ENCODE measurements at regions not wholly inside any gene's neighbourhood (a gene's known extent, or its start where the extent isn't known, plus 50 kb on each side); places are given as distances from the start of the nearest gene placed in this dataset.

DNA sequence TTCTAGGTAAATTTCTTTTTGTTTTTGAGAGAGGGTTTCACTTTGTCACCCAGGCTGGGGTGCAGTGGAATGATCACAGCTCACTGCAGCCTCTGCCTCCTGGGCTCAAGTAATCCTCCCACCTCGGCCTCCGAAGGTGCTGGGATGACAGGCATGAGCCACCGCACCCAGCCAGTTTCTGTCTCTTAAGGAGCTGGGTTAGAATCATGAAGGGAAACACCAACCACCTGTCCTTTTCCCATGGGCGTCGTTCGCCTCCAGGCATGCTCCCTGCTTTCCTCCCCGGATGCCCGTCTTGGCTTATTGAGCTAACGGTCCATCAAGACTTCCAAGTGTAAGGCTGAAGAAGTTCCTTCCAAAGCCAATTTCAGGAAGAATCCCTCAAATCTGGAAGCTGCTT lies 85.9 kb downstream of the SOX1 start:
- Histone ChIP-seq H4K20me1 (replicated peaks in 1 of 2; ENCODE audit: control insufficient read depth in 1 of 2, insufficient read depth in 2 of 2, low read length in 2 of 2) (no peaks in the 10 kb centered on the region), H3K4me3 (ENCODE audit: extremely low read depth in 1 of 4, insufficient read depth in 2 of 4, low read depth in 3 of 4, low read length in 4 of 4) (no peak overlapping the region), H3K4ac (replicated peaks; ENCODE audit: insufficient read length, low read depth, low read length) (no peak overlapping the region), H3K4me1 (replicated peaks in 1 of 4; ENCODE audit: control insufficient read depth in 3 of 4, insufficient read depth in 4 of 4, low read length in 3 of 4) (peaks cover 0 to 2% (median 0%) of the 10 kb centered on the region in 4 experiments; a peak in 1 of 7 replicates), H3K79me1 (ENCODE audit: low read depth, low read length) (no peaks in the 10 kb centered on the region), H2BK12ac (ENCODE audit: low read depth, low read length) (no peak overlapping the region), H3K23me2 (ENCODE audit: low read depth, low read length) (no peaks in the 10 kb centered on the region; the same call in 1 of the 2 replicates), H3K9me3 (ENCODE audit: insufficient read depth in 2 of 2, low read depth in 1 of 2, low read length in 1 of 2) (no peaks in the 10 kb centered on the region; a peak in 1 of 4 replicates), H3K56ac (replicated peaks; ENCODE audit: insufficient read length, low read depth, low read length) (no peak overlapping the region), H3K9ac (replicated peaks in 1 of 4; ENCODE audit: extremely low read depth in 1 of 4, low read depth in 3 of 4, low read length in 3 of 4) (no peak overlapping the region), H2BK20ac (ENCODE audit: low read length) (no peak overlapping the region), H2AFZ (ENCODE audit: low read length) (no peak overlapping the region), H3K27me3 (replicated peaks in 1 of 4; ENCODE audit: control insufficient read depth in 3 of 4, extremely low read depth in 1 of 4, insufficient read depth in 3 of 4, low read length in 3 of 4) (no peaks in the 10 kb centered on the region; a peak in 1 of 7 replicates), H3K4me2 (ENCODE audit: insufficient read depth in 1 of 2, low read depth in 2 of 2, low read length in 2 of 2) (no peak overlapping the region), H3K36me3 (ENCODE audit: control insufficient read depth in 2 of 4, insufficient read depth in 4 of 4, low read length in 3 of 4) (no peaks in the 10 kb centered on the region), H2AK5ac (ENCODE audit: low read depth, low read length) (no peak overlapping the region), H4K91ac (replicated peaks; ENCODE audit: insufficient read length, low read length) (no peak overlapping the region), H2BK15ac (ENCODE audit: low read length) (peak overlapping the region; percentile 29; the same call in 1 of the 2 replicates), H3K79me2 (ENCODE audit: control insufficient read depth in 1 of 2, insufficient read depth in 2 of 2, low read length in 2 of 2) (no peaks in the 10 kb centered on the region), H3K18ac (ENCODE audit: extremely low read depth, low read length) (no peak overlapping the region), H3K23ac (ENCODE audit: insufficient read length) (no peak overlapping the region), H3K14ac (ENCODE audit: insufficient read length) (no peak overlapping the region), H2BK5ac (ENCODE audit: low read depth, low read length) (no peak overlapping the region), H4K5ac (ENCODE audit: insufficient read length, low read depth, low read length) (no peak overlapping the region), H3K27ac (ENCODE audit: low read depth, low read length) (no peak overlapping the region), H4K8ac (ENCODE audit: extremely low read depth, insufficient read depth, low read length) (no peak overlapping the region), H2BK120ac (replicated peaks; ENCODE audit: low read depth, low read length) (no peak overlapping the region)
- FAIRE-seq (no peak), DNase-seq (ENCODE audit: low read depth in 1 of 2, low spot score in 2 of 2) (no peak)
- POLR2A ChIA-PET (ENCODE audit: partially characterized antibody) = no interaction called here
- CTCF ChIA-PET (ENCODE audit: partially characterized antibody) = interaction anchor here (1.5 kb wide), 1 partner anchor 49 kb away, joined by 3 read pairs; no protein-coding TSS in a partner anchor
- 93% methylated on average over 9 of the region's 9 CpGs; no CpG with 5 or more reads in 1 of the 2 experiments for WGBS, 2 experiments (ENCODE audit: extremely low coverage in 1 of 2, insufficient coverage in 1 of 2, insufficient read length in 1 of 2, insufficient replicate concordance in 2 of 2, low coverage in 1 of 2, low lambda C conversion rate in 2 of 2, missing lambda C conversion rate in 1 of 2)
- TF ChIP-seq SUZ12 (IDR thresholded peaks at IDR 0.05; ENCODE audit: low read length) (no peak), EZH2 (IDR thresholded peaks at IDR 0.05; ENCODE audit: low read depth, low read length, severe bottlenecking) (no peak), TCF12 (IDR thresholded peaks at IDR 0.05; ENCODE audit: low read depth, low read length) (no peak), TEAD4 (IDR thresholded peaks at IDR 0.05; ENCODE audit: low read depth, low read length) (no peak), RAD21 (IDR thresholded peaks at IDR 0.05 in 1 of 2, conservative IDR thresholded peaks at IDR 0.05 in 1 of 2; ENCODE audit: low read depth in 2 of 2, low read length in 2 of 2) (no peak), GTF2F1 (IDR thresholded peaks at IDR 0.05; ENCODE audit: borderline replicate concordance, low read depth, low read length) (no peak), SP2 (IDR thresholded peaks at IDR 0.05; ENCODE audit: low read length) (no peak), SP4 (IDR thresholded peaks at IDR 0.05; ENCODE audit: low read length) (no peak), RNF2 (IDR thresholded peaks at IDR 0.05; ENCODE audit: borderline replicate concordance, low read depth, low read length, missing control alignments, poor library complexity, severe bottlenecking) (no peak), CBX5 (IDR thresholded peaks at IDR 0.05; ENCODE audit: low read depth, low read length) (no peak), EP300 (IDR thresholded peaks at IDR 0.05; ENCODE audit: borderline replicate concordance in 1 of 2, low read depth in 2 of 2, low read length in 2 of 2) (no peak), BACH1 (IDR thresholded peaks at IDR 0.05; ENCODE audit: low read length) (no peak), FOSL1 (IDR thresholded peaks at IDR 0.05; ENCODE audit: insufficient read depth, low read depth, low read length) (no peak), BCL11A (IDR thresholded peaks at IDR 0.05; ENCODE audit: low read depth in 2 of 2, low read length in 2 of 2) (no peak)
